H9 (cell line): ENCODE measurements at regions not wholly inside any gene's neighbourhood (a gene's known extent, or its start where the extent isn't known, plus 50 kb on each side); places are given as distances from the start of the nearest gene placed in this dataset.

Experiments used
- DNase-seq: peaks from one replicate; pipeline ENCODE4 v3.0.0-alpha.2; 2017
- H2AFZ ChIP-seq: one replicate; pipeline ENCODE4 v1.6.1; 2013; ENCODE audit warnings: mild to moderate bottlenecking, low read length, control low read depth, moderate library complexity
- H2AK5ac ChIP-seq: 2 replicates; pipeline ENCODE4 v1.6.1; 2013; ENCODE audit warnings: low read length, control low read depth, mixed read lengths; ENCODE audit not compliant: insufficient read length
- H2BK120ac ChIP-seq: one replicate; pipeline ENCODE4 v1.6.1; 2013; ENCODE audit warnings: low read depth, mild to moderate bottlenecking, low read length, control low read depth, inconsistent platforms; ENCODE audit not compliant: poor library complexity, severe bottlenecking
- H2BK12ac ChIP-seq: 2 replicates; pipeline ENCODE4 v1.6.1; 2013; ENCODE audit warnings: low read length, control low read depth, mixed read lengths, low read depth; ENCODE audit not compliant: insufficient read length
- H2BK15ac ChIP-seq: 2 replicates; pipeline ENCODE4 v1.6.1; 2013; ENCODE audit warnings: low read depth, low read length, control low read depth
- H2BK20ac ChIP-seq: one replicate; pipeline ENCODE4 v1.6.1; 2013; ENCODE audit warnings: low read depth, mild to moderate bottlenecking, low read length, control low read depth, inconsistent platforms; ENCODE audit not compliant: poor library complexity, severe bottlenecking
- H2BK5ac ChIP-seq: 2 replicates; pipeline ENCODE4 v1.6.1; 2013; ENCODE audit warnings: low read length, control low read depth, mixed read lengths; ENCODE audit not compliant: insufficient read length
- H3K14ac ChIP-seq: 2 replicates; pipeline ENCODE4 v1.6.1; 2013; ENCODE audit warnings: low read length, control low read depth; ENCODE audit not compliant: insufficient read depth
- H3K18ac ChIP-seq: 2 replicates; pipeline ENCODE4 v1.6.1; 2013; ENCODE audit warnings: low read depth, mild to moderate bottlenecking, mixed read lengths, low read length, control low read depth; ENCODE audit not compliant: insufficient read length
- H3K23ac ChIP-seq: 2 replicates; pipeline ENCODE4 v1.6.1; 2013; ENCODE audit warnings: low read length, control low read depth, mixed read lengths, low read depth; ENCODE audit not compliant: insufficient read length
- H3K23me2 ChIP-seq: 2 replicates; pipeline ENCODE4 v1.6.1; 2013; ENCODE audit warnings: low read depth, mild to moderate bottlenecking, mixed read lengths, low read length, control low read depth; ENCODE audit not compliant: insufficient read length, poor library complexity, severe bottlenecking
- H3K27ac ChIP-seq: 2 replicates; pipeline ENCODE4 v1.5.1; 2013; ENCODE audit warnings: low read length, control low read depth, mixed read lengths, low read depth; ENCODE audit not compliant: insufficient read length
- H3K27me3 ChIP-seq: 2 replicates; pipeline ENCODE4 v1.6.1; 2013; ENCODE audit warnings: low read length, control low read depth, inconsistent platforms; ENCODE audit not compliant: insufficient read depth
- H3K4ac ChIP-seq: 2 replicates; pipeline ENCODE4 v1.6.1; 2013; ENCODE audit warnings: low read depth, mild to moderate bottlenecking, control low read depth, inconsistent platforms, low read length, moderate library complexity
- H3K4me1 ChIP-seq: 2 replicates; pipeline ENCODE4 v1.6.1; 2013; ENCODE audit warnings: low read length, control low read depth, inconsistent platforms; ENCODE audit not compliant: insufficient read depth
- H3K4me2 ChIP-seq: 2 replicates; pipeline ENCODE4 v1.6.1; 2013; ENCODE audit warnings: low read length, control low read depth, mixed read lengths; ENCODE audit not compliant: insufficient read length, insufficient read depth
- H3K56ac ChIP-seq: 2 replicates; pipeline ENCODE4 v1.6.1; 2013; ENCODE audit warnings: low read depth, mild to moderate bottlenecking, mixed read lengths, low read length, control low read depth; ENCODE audit not compliant: insufficient read length
- H3K79me1 ChIP-seq: 2 replicates; pipeline ENCODE4 v1.6.1; 2013; ENCODE audit warnings: low read depth, mild to moderate bottlenecking, moderate library complexity, low read length, control low read depth, inconsistent platforms; ENCODE audit not compliant: insufficient read depth, poor library complexity, severe bottlenecking
- H3K79me2 ChIP-seq: 2 replicates; pipeline ENCODE4 v1.6.1; 2013; ENCODE audit warnings: low read length, control low read depth, inconsistent platforms; ENCODE audit not compliant: insufficient read depth
- H3K9ac ChIP-seq: 2 replicates; pipeline ENCODE4 v1.6.1; 2013; ENCODE audit warnings: low read length, control low read depth, mixed read lengths; ENCODE audit not compliant: insufficient read length; ENCODE audit errors: extremely low read depth
- H3K9me3 ChIP-seq: one replicate; pipeline ENCODE4 v1.6.1; 2013; ENCODE audit warnings: low read depth, low read length, inconsistent platforms; ENCODE audit not compliant: control insufficient read depth
- H3T11ph ChIP-seq: one replicate; pipeline ENCODE4 v1.6.1; 2013; ENCODE audit warnings: mild to moderate bottlenecking, low read length, control low read depth, inconsistent platforms
- H4K20me1 ChIP-seq: one replicate; pipeline ENCODE4 v1.6.1; 2013; ENCODE audit not compliant: control insufficient read depth, insufficient read length, insufficient read depth
- H4K5ac ChIP-seq: 2 replicates; pipeline ENCODE4 v1.6.1; 2013; ENCODE audit warnings: low read depth, mild to moderate bottlenecking, mixed read lengths, low read length, control low read depth; ENCODE audit not compliant: insufficient read length
- H4K8ac ChIP-seq: replicated peaks from 2 replicates; pipeline ENCODE4 v1.6.1; 2013; ENCODE audit warnings: low read length, control low read depth, mixed read lengths, low read depth; ENCODE audit not compliant: insufficient read length
- H4K91ac ChIP-seq: 2 replicates; pipeline ENCODE4 v1.6.1; 2013; ENCODE audit warnings: low read depth, mild to moderate bottlenecking, moderate library complexity, mixed read lengths, low read length, control low read depth; ENCODE audit not compliant: insufficient read length
- H3K27ac Mint-ChIP-seq, 3 experiments: 2 replicates in 2 of 3; 3 replicates in 1 of 3; pipeline ENCODE4 v1.8.0; 2020 to 2021; ENCODE audit warnings: mixed read lengths in 3 of 3, mild to moderate bottlenecking in 1 of 3, moderate library complexity in 1 of 3
- H3K27me3 Mint-ChIP-seq: 2 replicates; pipeline ENCODE4 v1.8.0; 2021; ENCODE audit warnings: low read depth, mild to moderate bottlenecking, moderate library complexity, mixed read lengths
- H3K36me3 Mint-ChIP-seq, 3 experiments: 2 replicates in 2 of 3; 3 replicates in 1 of 3; pipeline ENCODE4 v1.8.0; 2020 to 2021; ENCODE audit warnings: low read depth in 3 of 3, mixed read lengths in 3 of 3; ENCODE audit not compliant: insufficient read depth in 1 of 3
- H3K4me1 Mint-ChIP-seq, 2 experiments: 2 replicates each; pipeline ENCODE4 v1.8.0; 2020; ENCODE audit warnings: mixed read lengths in 2 of 2
- H3K4me3 Mint-ChIP-seq, 2 experiments: 2 replicates in 1 of 2; 3 replicates in 1 of 2; pipeline ENCODE4 v1.8.0; 2020 to 2021; ENCODE audit warnings: mild to moderate bottlenecking in 2 of 2, mixed read lengths in 2 of 2, moderate library complexity in 1 of 2
- H3K9me3 Mint-ChIP-seq, 2 experiments: 2 replicates in 1 of 2; 3 replicates in 1 of 2; pipeline ENCODE4 v1.8.0; 2020; ENCODE audit warnings: mild to moderate bottlenecking in 2 of 2, mixed read lengths in 2 of 2, moderate library complexity in 1 of 2
- CTCF ChIP-seq: fragments of 200-600 bp; sonication (generic); conservative IDR thresholded peaks from 3 replicates; pipeline ENCODE4 v1.8.0; 2021; ENCODE audit warnings: antibody characterized with exemption, mild to moderate bottlenecking
- WGBS: extraction: QIAGEN DNeasy Blood & Tissue Kit; methylation state at CpG from one replicate; pipeline ENCODE4 v1.1.7; 2013; ENCODE audit warnings: missing lambda C conversion rate, low lambda C conversion rate, mixed read lengths; ENCODE audit not compliant: insufficient read length; ENCODE audit errors: extremely low coverage; 5-methylcytosine and 5-hydroxymethylcytosine counted together

- H3K9ac ChIP-seq = no peak overlapping the region
- H4K91ac ChIP-seq = no peak overlapping the region
- no peak overlapping the region for H3K27ac ChIP-seq
- no peaks in the 10 kb centered on the region for H3K23me2 ChIP-seq
- Mint-ChIP-seq H3K4me3 (no peak overlapping the region), H3K9me3 (peaks cover 20 to 27% of the 10 kb centered on the region in 2 experiments), H3K36me3 (peaks cover 16 to 19% (median 18%) of the 10 kb centered on the region in 3 experiments), H3K27me3 (no peaks in the 10 kb centered on the region), H3K4me1 (no peaks in the 10 kb centered on the region), H3K27ac (no peak overlapping the region)
- H3K56ac ChIP-seq = no peak overlapping the region
- H3K4me1 ChIP-seq = no peaks in the 10 kb centered on the region
- H3K4ac ChIP-seq = no peak overlapping the region
- H2BK20ac ChIP-seq = no peak overlapping the region
- no peak overlapping the region for H3K23ac ChIP-seq
- no peak overlapping the region for H2BK120ac ChIP-seq
- H2BK5ac ChIP-seq = no peak overlapping the region
- H3K18ac ChIP-seq = no peak overlapping the region
- H4K5ac ChIP-seq = no peak overlapping the region
- no peaks in the 10 kb centered on the region for H3K79me1 ChIP-seq
- H3T11ph ChIP-seq = no peak overlapping the region
- WGBS = no CpG with 5 or more reads among the region's 1 CpG
- no peak overlapping the region for H2BK12ac ChIP-seq
- H3K79me2 ChIP-seq = no peaks in the 10 kb centered on the region
- no peak overlapping the region for H2AK5ac ChIP-seq
- no peak overlapping the region for H4K8ac ChIP-seq
- H2AFZ ChIP-seq = no peak overlapping the region
- no peak for TF ChIP-seq CTCF
- H3K4me2 ChIP-seq = no peak overlapping the region
- no peak overlapping the region for H2BK15ac ChIP-seq
- no peak overlapping the region for H3K14ac ChIP-seq
- no peaks in the 10 kb centered on the region for H3K27me3 ChIP-seq
- DNase-seq = no peak
- no peaks in the 10 kb centered on the region for H4K20me1 ChIP-seq
- no peaks in the 10 kb centered on the region for H3K9me3 ChIP-seq
Observed at GRCh38 chr12:61902403-61902802, 357.8 kb upstream of the USP15 start.
